ENCODE measurements at regions not wholly inside any gene's neighbourhood (a gene's known extent, or its start where the extent isn't known, plus 50 kb on each side); places are given as distances from the start of the nearest gene placed in this dataset.

DNA sequence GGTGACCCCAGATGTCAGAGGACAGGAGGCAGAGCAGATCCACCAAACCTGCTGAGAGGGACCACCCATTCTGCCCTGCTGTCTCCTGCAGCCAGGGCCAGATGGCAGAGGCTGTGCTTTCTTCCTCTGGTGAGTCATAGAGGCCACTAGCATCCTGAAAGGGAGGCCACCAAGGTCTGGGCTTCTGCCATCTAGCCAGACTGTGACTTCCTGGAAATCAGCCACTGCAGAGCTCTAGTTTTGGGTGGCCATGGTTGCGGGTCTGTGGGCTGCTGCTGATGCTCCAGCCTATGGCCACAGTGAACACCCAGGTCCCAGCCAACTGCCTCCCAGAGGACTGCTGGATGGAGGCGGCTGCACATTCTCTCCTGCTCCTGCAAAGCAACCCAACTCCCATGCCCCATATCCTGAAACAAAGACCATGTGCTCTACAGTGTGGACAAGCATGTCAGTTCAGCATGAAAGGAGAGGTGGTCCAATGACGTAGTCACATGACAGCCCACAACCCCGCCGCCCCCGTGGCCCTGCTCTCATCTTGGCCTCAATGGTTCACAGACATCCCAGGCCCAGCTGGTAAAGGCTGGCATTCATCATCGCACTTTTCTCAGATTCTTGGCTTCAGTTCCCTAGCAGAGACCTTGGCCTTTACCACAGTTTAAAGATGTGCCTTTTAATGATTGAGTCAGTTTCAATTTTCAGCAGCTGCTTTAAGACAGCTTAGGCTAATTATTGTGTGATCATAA is 73.9 kb upstream of the CXCL12 start:
- no peaks in the 10 kb centered on the region for H3K9me2 ChIP-seq (ENCODE audit: insufficient read depth)
- ChIA-PET CTCF (no interaction called here), POLR2A (ENCODE audit: unreplicated experiment) (no interaction called here)
- H3K79me2 ChIP-seq (ENCODE audit: low read depth), result no peaks in the 10 kb centered on the region
- H3K36me3 ChIP-seq (ENCODE audit: low read depth), result no peaks in the 10 kb centered on the region
- H3K4me2 ChIP-seq, result no peak overlapping the region
- no peak overlapping the region for H3K4me3 ChIP-seq
- no peaks in the 10 kb centered on the region for H3K4me1 ChIP-seq (replicated peaks; ENCODE audit: insufficient read depth)
- DNase-seq, result no peak
- TF ChIP-seq EZH2 (IDR thresholded peaks at IDR 0.05; ENCODE audit: low read depth), result no peak
- TF ChIP-seq, protein P1, sequence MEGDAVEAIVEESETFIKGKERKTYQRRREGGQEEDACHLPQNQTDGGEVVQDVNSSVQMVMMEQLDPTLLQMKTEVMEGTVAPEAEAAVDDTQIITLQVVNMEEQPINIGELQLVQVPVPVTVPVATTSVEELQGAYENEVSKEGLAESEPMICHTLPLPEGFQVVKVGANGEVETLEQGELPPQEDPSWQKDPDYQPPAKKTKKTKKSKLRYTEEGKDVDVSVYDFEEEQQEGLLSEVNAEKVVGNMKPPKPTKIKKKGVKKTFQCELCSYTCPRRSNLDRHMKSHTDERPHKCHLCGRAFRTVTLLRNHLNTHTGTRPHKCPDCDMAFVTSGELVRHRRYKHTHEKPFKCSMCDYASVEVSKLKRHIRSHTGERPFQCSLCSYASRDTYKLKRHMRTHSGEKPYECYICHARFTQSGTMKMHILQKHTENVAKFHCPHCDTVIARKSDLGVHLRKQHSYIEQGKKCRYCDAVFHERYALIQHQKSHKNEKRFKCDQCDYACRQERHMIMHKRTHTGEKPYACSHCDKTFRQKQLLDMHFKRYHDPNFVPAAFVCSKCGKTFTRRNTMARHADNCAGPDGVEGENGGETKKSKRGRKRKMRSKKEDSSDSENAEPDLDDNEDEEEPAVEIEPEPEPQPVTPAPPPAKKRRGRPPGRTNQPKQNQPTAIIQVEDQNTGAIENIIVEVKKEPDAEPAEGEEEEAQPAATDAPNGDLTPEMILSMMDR (conservative IDR thresholded peaks at IDR 0.05), result no peak
- intact Hi-C loops (cut with micrococcal nuclease; ENCODE audit: unreplicated experiment), result no loop called here
- H3K27ac ChIP-seq, result no peak overlapping the region
- H3K9me3 ChIP-seq (ENCODE audit: insufficient read depth, low read depth), result no peaks in the 10 kb centered on the region
- H2AFZ ChIP-seq, result no peak overlapping the region
- no TSS peak for BruUV-seq (replicated peaks)
- H4K20me1 ChIP-seq (ENCODE audit: insufficient read depth), result no peaks in the 10 kb centered on the region
- H3K27me3 ChIP-seq (ENCODE audit: insufficient read depth, low read depth), result no peaks in the 10 kb centered on the region; the same call in 1 of the 2 replicates
- H3F3A ChIP-seq (ENCODE audit: insufficient read depth, low read depth), result no peaks in the 10 kb centered on the region

DNA sequence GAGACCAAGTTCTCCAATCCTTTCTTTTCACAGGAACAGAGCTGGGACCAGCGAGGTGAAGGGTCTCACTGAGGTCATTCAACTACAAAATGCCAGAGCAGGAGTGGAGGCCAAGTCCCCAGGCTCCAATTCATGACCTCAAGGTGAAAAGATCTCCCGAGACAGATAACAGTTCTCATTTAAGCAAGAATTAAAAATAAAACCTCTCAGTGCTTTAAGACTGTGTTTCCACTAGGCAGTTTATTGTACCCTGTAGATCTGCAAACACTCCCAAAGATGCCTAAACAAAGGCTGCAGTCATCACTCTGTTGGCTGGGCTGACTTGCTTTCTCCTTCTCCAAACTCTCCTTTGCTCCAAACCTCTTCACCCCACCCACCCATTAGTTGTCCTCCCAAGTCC is 74.8 kb upstream of the CXCL12 start:
- no peak for TF ChIP-seq EZH2 (IDR thresholded peaks at IDR 0.05; ENCODE audit: low read depth)
- TF ChIP-seq, protein P1 (conservative IDR thresholded peaks at IDR 0.05), result no peak
- H3K27ac ChIP-seq, result no peak overlapping the region
- no peaks in the 10 kb centered on the region for H3K4me1 ChIP-seq (replicated peaks; ENCODE audit: insufficient read depth)
- H3K4me3 ChIP-seq, result no peak overlapping the region
- no peaks in the 10 kb centered on the region for H3K36me3 ChIP-seq (ENCODE audit: low read depth)
- BruUV-seq (replicated peaks), result no TSS peak
- no peaks in the 10 kb centered on the region for H3K79me2 ChIP-seq (ENCODE audit: low read depth)
- H3F3A ChIP-seq (ENCODE audit: insufficient read depth, low read depth), result no peaks in the 10 kb centered on the region
- H2AFZ ChIP-seq, result no peak overlapping the region
- no peaks in the 10 kb centered on the region for H3K9me2 ChIP-seq (ENCODE audit: insufficient read depth)
- no peak overlapping the region for H3K4me2 ChIP-seq
- H4K20me1 ChIP-seq (ENCODE audit: insufficient read depth), result no peaks in the 10 kb centered on the region
- peaks cover under 1% of the 10 kb centered on the region; the same call in 1 of the 2 replicates for H3K27me3 ChIP-seq (ENCODE audit: insufficient read depth, low read depth)
- ChIA-PET POLR2A (ENCODE audit: unreplicated experiment) (no interaction called here), CTCF (no interaction called here)
- DNase-seq, result no peak
- intact Hi-C loops (cut with micrococcal nuclease; ENCODE audit: unreplicated experiment), result no loop called here
- H3K9me3 ChIP-seq (ENCODE audit: insufficient read depth, low read depth), result no peaks in the 10 kb centered on the region

- DNase-seq, result no peak
Measured at GRCh38 chr10:44460416-44460815, 75.5 kb upstream of the CXCL12 start.

More at GRCh38 chr10:44460416-44460815, 75.5 kb upstream of the CXCL12 start:
- POLR2A ChIA-PET (ENCODE audit: unreplicated experiment), result no interaction called here
- Histone ChIP-seq H3K4me1 (replicated peaks; ENCODE audit: insufficient read depth) (no peaks in the 10 kb centered on the region), H3F3A (ENCODE audit: insufficient read depth, low read depth) (no peaks in the 10 kb centered on the region), H3K27me3 (ENCODE audit: insufficient read depth, low read depth) (peaks cover 5% of the 10 kb centered on the region; the same call in 1 of the 2 replicates), H3K9me3 (ENCODE audit: insufficient read depth, low read depth) (no peaks in the 10 kb centered on the region), H2AFZ (no peak overlapping the region), H3K9me2 (ENCODE audit: insufficient read depth) (no peaks in the 10 kb centered on the region), H3K4me2 (no peak overlapping the region), H4K20me1 (ENCODE audit: insufficient read depth) (no peaks in the 10 kb centered on the region), H3K4me3 (no peak overlapping the region), H3K79me2 (ENCODE audit: low read depth) (no peaks in the 10 kb centered on the region), H3K27ac (no peak overlapping the region), H3K36me3 (ENCODE audit: low read depth) (no peaks in the 10 kb centered on the region)
- intact Hi-C loops (cut with micrococcal nuclease; ENCODE audit: unreplicated experiment), result no loop called here
- BruUV-seq (replicated peaks), result no TSS peak
- CTCF ChIA-PET, result no interaction called here
- TF ChIP-seq, protein P1 (conservative IDR thresholded peaks at IDR 0.05), result no peak
- TF ChIP-seq EZH2 (IDR thresholded peaks at IDR 0.05; ENCODE audit: low read depth), result no peak

Data from PC-9 (cell line).